GM19043 (cell line): ENCODE measurements at regions not wholly inside any gene's neighbourhood (a gene's known extent, or its start where the extent isn't known, plus 50 kb on each side); places are given as distances from the start of the nearest gene placed in this dataset.
"Not testable (repeated sequence)": the region's sequence is repeated elsewhere in the genome, so short reads cannot be mapped to it uniquely, and the experiment has no call there.

Experiments used
- ATAC-seq: cut with Tn5 transposase; IDR thresholded peaks from one replicate; pipeline ENCODE4 v1.9.1; 2021; ENCODE audit warnings: low read depth; ENCODE audit not compliant: unreplicated experiment

DNA sequence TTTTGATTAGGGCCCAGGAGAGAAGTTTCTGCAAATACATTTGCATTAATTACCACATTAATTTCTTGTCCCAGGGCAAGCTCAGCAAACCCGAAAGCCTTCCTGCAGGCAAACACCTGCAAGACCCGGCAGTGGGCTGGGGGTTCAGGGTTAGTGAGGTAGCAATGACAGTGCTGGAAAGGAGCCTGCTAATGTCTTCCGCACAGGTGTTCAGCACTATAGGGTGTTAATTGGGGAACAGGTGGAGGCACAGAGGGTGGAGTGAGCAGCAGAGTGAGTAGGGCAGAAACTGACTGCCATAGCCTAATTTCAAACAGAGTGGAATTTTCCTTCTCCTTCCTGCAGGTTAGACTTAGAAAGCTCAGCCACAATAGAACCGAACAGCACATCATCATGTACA, 50.9 kb upstream of the UBASH3B start:
- ATAC-seq: no peak

DNA sequence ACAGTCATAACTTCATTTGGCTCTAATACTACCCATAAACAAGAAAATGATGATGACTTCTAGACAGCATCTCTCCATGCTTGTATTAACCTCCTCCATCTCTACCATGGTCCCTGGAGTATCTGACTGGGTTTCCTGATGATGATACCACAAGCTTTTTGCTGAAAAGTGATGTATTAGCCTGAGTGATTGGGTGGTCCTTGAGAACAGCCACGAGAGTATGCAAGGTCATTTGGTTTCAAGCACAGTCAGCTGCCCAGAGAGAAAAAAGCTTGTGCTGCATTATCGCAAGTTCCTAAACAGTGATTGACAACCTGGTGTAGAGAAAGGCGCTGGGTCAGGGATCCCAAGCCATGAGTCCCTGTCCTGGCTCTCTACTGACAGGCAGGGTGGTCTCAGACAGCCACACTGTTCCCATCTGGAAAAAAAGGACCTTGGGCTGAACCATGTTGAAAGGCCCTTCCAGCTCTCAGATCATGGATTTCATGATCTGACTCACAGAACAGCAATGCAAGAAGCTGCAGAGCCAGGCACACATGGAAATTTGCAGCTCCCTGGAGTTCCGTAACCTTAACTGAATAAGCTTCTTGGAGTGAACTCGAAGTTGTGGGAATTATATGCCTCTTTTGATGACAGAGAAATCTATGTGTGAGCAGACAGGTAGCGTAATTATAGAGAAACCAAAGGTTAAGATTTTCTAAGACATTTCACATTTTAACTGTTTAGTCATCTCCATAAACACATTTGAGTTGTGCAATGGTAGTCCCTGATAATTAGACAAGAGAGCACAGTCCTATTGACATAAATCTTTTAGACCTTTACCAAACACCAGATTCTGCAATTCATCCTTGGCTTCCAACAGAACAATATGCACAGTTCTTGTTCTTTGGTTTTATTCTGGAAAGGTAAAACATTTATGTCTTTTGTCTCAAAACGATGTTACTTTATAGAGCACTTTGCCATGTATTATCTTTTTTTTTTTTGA, 54.1 kb upstream of the UBASH3B start:
- no peak for ATAC-seq

DNA sequence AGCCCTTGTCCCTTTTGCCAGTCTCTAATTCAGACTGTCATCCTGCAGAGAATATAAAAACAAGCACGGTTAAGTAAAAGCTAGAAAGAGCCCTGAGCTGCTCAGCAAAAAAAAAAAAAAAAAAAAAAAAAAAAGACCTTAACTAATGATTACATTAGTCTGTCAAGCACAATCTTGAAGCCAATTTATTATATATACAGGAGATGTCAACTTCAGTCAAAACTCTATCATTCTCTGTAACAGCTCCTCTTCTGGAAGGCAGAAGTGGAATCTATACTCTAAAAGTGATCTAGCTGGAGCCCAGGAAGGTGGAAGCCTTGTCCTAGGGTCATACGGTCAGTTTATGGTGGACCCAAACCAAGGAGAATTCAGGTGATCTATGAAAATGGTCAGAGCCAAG, 55.2 kb upstream of the UBASH3B start:
- no peak for ATAC-seq

DNA sequence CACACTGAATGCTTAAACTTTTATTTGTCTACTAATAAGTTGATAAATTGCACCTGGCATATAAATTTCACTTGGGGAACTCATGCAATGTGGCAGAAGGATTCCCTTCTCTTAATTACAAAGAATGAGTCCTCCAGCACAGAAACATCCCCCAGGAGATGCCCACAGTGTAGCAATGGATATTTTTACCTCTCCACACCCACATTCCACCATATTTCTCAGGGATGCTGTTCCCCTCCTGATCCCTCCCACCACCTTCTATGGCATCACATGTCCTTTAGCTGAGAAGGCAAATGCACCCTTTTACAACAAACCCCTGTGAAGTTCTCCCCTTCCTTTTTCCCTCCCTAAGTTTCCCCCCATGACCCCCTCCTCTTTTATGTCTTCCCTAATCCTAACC, 56.1 kb upstream of the UBASH3B start:
- no peak for ATAC-seq

DNA sequence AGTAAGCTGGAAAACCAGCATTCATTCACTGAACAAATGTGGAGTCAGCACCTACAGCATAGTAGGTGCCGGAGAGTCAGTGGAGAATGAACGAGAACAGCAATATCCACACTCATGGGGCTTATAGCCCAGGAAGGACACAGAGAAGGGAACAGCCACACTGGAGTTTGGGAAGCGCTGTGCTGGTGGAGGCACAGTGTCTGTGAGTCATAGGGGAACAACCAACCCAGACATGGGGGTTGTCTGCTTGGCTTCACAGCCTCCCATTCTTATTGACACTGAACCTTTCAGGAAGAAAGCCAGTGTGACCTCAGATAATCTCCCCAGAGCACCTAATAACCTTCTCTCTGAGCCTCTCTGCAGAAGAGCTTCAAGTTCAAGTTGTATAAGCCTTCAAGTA, 56.6 kb upstream of the UBASH3B start:
- ATAC-seq: no peak

DNA sequence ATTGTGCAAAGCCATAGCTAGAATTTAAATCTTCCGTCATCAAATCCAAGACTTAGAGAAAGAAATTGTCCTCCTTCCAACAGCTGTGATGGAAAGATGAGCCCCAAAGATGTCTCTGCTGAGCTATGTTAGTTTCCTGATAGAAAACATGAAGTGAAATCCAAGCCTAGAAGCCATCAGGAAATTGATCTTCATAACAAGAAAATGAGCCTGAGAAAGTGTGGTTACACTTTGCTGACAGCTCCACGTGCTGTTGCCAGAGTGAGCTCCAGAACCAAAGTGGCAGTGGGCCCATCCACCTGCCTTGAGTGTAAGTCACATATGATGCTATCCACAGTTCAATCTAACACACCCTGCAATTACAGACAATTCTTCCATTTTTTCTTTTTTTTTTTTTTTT, 58.0 kb upstream of the UBASH3B start:
- ATAC-seq: no peak

DNA sequence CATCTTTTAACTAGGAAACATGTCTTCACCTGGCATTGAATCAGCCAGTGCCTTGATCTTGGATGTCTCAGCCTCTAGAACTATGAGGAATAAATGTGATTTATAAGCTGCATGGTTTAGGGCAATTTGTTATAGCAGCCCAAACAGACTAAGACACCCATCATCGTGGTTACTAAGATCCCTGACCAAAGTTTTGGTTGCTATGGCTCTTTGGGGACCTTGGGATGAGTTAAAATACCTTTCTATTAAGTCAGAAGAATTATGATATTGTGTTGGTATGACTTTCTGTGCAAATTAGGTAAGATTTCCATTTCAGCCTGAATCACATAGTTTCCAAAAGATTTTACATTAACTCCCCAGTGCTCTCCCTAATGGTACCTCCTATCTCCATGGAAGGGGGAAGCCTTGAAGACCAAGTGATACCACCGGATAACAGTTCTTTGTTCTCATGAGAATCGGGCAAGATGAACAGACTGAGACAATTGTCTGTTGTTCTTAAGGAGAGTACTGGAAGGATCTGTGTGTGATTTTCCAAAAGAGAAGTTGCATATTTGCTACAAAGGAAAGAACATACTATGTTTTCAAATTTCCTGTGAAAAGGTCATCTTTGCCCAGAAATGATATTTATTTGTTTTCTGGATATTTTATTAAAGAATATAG, 60.4 kb upstream of the UBASH3B start:
- ATAC-seq: no peak

DNA sequence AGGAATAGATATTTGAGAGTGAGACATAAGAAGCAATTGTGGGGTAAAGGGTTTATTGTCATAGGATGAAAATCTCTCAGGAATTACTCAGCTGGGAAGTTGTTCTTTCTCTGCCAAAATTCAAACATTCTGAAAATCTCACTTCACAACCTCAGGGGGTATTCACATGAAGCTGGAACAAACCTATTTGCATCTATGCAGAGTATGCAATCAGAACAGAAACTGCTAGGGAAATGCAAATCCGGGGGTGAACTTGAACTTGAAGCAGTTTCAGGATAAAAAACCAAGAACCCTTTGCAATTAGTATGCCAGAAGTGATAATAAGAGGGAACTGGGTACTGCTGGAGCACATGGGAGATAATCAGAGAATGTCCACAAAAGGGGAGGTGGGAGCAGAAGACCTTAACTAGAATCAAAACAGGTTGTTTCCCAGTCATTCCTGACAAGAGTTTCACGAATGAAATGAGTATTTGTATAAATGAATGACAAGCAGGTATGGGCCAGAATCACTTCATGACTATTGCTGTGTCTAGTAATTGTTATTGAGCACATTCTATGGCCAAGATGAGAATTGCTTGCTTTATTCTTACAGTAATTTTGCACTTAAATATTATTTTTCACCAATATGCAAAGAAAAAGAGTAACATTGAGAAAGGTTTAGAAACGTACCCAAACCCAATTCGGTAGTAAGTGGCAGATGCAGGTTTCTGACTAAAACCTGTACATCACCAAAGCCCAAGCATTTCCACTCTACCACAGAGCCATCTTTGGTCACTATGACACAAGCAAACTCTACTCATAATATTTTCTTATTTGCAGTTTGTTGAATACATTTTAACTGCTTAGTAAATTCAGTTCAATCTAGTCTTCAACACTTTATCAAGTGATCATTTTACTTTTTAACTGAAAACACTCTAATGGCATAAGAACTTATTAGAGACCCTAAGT, 61.8 kb upstream of the UBASH3B start:
- no peak for ATAC-seq

DNA sequence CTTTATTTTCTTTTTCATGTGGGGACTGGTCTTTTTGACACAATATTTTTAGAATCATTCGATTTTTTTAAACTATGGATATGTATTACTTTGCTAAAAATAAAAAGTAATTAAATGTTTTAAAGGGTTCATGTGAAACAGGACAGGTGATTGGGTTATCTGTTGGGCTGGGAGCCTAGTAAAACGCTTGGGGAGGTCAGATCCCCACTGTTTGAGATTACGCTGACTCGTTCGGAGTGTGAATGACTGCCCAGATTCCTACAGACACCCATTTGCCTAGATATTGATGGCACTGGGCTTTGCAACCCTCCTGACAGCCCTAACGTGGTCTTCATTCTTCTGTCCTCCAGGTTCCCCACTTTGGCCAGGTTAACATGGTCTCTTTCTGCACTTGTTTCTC, 62.9 kb upstream of the UBASH3B start:
- ATAC-seq: no peak

DNA sequence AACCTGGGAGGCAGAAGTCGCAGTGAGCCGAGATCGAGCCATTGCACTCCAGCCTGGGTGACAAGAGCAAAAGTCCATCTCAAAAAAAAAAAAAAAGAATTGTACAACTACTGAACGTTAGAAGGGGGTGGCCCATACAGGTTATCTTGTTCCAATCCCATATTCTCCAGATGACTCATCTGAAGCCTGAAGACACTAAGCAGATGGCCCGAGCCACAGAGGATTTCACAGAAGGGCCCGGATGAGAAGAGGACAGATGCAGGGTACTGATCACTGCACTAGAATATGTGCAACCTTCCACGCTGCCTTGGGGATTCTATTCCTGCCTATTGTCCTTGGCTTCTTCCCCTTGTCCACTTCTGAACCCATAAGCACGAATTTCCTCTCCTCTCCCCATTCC, 70.9 kb upstream of the UBASH3B start:
- no peak for ATAC-seq

DNA sequence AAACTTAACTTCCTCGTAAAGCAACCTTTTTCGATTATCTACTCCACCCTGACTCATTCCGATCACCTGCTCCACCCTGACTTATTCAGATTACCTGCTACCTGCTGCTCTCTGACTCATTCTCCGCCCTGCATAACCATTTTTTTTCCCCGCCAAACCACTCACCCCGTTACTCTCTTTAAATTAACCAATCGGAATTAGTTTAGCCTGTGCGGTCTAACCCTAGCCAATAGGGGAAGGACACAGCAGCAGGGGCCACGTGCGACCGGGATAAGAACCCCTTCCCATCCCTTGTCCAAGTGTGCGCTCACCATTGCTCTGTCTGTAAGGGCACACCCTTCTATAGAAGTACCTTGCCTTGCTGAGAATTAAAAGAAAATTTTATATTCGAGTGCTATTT, 75.5 kb upstream of the UBASH3B start:
- not testable (repeated sequence) for ATAC-seq

DNA sequence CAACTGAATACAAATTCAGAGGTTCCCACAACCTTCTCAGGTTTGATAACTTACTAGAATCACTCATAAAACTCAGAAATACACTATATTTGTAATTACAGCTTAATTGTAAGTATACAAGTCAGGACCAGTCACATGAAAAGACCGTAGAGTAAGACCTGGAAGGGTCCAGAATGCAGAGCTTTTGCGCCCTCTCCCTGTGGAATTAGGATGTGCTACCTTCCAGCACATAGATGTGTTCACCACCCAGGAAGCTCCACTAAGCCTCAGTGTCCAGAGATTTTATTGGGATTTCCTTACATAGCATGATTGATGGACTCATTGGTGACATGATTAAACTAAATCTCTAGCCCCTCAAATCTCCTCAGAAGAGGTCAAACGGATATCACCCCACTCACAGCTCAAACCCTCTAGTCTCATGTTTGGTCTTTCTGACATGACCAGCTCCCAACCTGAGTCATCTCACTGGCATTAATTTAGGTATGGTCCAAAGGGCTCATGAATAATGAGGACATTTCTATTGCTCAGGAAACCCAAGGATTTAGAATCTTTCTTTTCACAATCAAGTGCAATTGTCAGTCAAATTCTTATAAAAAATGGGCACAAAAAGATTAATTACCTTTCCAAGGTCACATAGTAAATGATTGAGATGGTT, 77.2 kb upstream of the UBASH3B start:
- no peak for ATAC-seq

DNA sequence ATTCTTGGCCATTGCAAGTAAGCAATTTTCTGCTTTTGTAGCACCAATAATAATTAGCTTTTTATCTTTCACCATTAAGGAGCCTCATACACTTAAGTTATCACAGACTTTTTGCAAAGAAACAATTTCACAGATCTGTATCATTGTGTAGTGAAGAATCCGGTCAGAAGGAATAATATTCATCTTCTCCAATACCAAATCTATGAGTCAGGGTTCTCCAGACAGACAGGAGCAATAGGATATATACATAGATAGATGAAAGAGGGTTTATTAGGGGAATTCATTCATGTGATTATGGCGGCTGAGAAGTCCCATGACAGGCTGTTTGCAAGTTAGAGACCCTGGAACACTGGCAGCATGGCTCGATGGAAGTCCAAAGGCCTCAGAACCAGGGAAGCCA, 82.9 kb upstream of the UBASH3B start:
- no peak for ATAC-seq

DNA sequence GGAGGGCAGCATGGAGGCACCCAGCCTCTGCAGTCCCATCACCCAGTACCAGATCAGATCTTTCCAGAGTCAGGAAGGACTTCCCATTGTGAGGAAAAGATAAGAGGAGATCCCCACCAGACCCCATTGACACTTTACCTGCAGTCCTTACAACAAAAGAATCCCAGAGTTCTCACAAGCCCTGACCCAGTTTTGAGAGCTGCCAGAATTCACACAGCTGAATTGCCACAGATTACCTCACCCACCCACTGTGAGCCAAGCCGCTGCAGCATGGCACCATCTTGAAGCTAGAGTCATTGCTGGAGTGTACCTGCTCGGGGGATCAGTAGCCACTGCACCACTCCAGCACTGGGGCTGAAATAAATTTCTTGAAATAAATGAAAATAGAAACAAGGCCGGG, 91.8 kb upstream of the UBASH3B start:
- no peak for ATAC-seq

DNA sequence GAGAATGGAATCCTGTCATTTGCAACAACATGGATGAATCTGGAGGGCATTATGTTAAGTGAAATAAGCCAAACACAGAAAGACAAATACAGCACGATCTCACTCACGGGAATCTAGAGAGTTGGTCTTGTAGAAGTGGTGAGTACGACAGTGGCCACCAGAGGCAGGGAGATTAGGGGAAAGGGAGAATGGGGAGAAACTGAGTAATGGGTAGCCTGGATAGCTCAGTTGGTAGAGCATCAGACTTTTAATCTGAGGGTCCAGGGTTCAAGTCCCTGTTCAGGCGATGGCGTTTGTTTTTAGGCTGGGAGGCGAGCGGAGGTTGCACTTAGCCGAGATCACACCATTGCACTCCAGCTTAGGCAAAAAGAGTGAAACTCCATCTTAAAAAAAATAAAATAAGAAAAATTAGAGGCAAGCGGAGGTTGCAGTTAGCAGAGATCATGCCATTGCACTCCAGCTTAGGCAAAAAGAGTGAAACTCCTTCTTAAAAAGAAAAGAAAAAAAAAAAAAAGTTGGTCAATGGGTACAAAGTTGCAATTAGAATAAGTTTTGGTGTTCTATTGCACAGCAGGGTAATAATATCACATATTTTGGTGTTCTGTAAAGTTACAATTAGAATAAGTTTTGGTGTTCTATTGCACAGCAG, 95.7 kb upstream of the UBASH3B start:
- no peak for ATAC-seq

DNA sequence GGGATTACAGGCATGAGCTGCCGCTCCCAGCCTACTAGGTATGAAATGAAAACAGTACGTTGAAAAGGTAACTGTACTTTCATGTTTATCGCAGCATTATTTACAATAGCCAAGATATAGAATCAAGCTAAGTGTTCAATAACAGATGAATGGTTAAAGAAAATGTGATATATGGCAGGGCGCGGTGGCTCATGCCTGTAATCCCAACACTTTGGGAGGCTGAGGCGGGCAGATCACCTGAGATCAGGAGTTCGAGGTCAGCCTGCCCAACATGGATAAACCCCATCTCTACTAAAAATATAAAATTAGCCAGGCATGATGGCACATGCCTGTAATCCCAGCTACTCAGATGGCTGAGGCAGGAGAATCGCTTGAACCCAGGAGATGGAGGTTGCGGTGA, 96.3 kb upstream of the UBASH3B start:
- ATAC-seq: not testable (repeated sequence)

DNA sequence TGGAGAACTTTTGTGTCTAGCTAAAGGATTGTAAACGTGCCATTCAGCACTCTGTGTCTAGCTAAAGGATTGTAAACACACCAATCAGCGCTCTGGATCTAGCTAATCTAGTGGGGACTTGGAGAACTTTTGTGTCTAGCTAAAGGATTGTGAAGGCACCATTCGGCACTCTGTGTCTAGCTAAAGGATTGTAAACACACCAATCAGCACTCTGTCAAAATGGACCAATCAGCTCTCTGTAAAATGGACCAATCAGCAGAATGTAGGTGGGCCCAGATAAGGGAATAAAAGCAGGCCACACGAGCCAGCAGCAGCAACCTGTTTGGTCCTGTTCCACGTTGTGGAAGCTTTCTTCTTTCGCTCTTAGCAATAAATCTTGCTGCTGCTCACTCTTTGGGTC, 98.4 kb upstream of the UBASH3B start:
- ATAC-seq: not testable (repeated sequence)

DNA sequence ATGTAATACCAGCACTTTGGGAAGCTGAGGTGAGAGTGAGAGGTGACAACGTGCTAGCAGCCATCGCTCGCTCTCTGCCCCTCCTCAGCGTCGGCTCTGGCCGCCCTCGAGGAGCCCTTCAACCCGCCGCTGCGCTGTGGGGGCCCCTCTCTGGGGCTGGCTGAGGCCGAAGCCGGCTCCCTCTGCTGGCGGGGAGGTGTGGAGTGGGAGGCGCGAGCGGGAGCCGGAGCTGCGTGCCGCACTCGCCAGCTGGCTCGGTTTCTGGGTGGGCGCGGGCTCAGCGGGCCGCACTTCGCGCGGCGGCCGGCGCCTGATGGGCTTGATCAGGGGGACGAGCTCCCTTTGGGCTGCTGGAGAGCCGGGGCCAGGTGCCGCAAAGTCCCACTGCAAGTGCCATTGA, 98.9 kb upstream of the UBASH3B start:
- no peak for ATAC-seq

DNA sequence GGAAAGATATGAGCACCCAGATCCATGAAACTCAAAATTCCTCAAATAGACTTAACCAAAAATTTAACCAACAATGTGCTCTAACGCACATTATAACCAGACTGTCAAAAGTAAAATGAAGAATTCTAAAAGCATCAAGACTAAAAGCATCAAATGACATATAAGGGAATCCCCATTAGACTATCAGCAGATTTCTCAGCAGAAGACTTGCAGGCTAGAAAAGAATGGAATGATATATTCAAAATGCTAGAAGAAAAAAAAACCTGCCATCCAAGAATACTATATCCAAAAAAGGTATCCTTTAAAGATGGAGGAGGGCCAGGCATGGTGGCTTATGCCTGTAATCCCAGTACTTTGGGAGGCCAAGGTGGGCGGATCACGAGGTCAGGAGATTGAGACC, 117.5 kb upstream of the UBASH3B start:
- ATAC-seq: no peak

DNA sequence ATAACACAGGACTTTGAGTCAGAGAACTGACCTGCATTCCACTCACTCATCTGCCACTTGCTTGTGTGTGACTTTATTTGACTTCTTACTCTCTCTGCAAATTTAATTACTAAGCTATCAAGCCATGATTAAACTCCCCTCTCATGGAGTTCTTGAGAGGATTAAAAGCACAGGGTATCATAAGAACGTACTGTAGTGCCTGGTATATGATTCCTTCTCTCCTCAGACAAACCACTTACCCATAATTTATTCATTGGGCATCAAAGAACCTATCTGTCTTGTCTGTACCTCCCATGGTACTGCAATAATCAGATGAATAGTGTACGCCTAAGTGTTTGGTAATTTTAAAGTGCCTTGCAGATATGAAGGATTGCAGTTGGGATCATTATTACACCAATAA, 130.6 kb upstream of the UBASH3B start:
- no peak for ATAC-seq
